ENCODE measurements at regions not wholly inside any gene's neighbourhood (a gene's known extent, or its start where the extent isn't known, plus 50 kb on each side); places are given as distances from the start of the nearest gene placed in this dataset.

DNA sequence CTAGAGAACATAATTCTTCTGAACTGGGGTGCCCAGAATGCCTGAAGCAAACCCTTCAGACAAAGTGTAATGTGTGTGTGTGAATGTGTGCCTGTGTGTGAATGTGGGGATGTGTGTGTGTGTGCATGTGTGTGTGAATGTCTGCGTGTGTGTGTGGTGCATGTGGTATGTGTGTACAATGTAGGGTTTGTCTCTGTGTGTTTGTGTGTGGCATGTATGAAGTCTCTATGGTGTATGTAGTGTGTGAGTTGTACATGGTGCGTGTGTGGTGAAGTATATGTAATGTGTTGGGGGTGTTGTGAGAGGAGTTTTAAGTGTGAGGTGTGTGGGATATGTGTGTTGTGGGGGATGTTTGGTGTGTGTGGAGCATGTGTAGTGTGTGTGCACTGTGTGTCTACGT lies 129.3 kb upstream of the SOX11 start:
- H3K9me3 Mint-ChIP-seq, result peaks cover 6% of the 10 kb centered on the region
- no peaks in the 10 kb centered on the region for H3K36me3 Mint-ChIP-seq (ENCODE audit: low read depth)
- no peak overlapping the region for H3K27ac Mint-ChIP-seq
- no peaks in the 10 kb centered on the region for H3K27me3 Mint-ChIP-seq
- no peaks in the 10 kb centered on the region for H3K4me1 Mint-ChIP-seq (ENCODE audit: low read depth)
- no peak overlapping the region for H3K4me3 Mint-ChIP-seq

DNA sequence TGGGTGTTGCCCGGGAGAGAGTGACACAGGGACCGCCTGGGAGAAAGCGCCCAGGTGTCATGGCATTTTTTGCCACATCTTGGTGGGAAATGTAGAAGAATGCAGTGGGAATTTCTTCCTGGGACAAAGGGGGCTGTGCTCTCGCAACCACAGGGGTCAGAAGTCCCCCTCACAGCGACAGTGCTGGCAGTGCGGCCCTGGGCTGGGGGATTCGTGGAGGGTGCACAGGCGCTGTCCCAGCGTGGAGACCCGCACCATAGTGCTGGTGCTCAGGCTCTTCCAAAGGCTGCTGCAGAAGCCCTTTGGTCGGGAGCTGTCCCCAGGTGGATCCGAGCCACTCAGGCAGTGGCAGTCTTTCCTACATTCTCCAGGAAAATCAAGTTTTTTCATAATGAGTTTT lies 128.8 kb upstream of the SOX11 start:
- no peaks in the 10 kb centered on the region for H3K27me3 Mint-ChIP-seq
- no peaks in the 10 kb centered on the region for H3K36me3 Mint-ChIP-seq (ENCODE audit: low read depth)
- peaks cover 6% of the 10 kb centered on the region for H3K9me3 Mint-ChIP-seq
- H3K27ac Mint-ChIP-seq, result no peak overlapping the region
- H3K4me3 Mint-ChIP-seq, result no peak overlapping the region
- H3K4me1 Mint-ChIP-seq (ENCODE audit: low read depth), result no peaks in the 10 kb centered on the region

GRCh38 chr2:5569256-5569655 lies 122.9 kb upstream of the SOX11 start:
- Mint-ChIP-seq H3K27ac (no peak overlapping the region), H3K36me3 (ENCODE audit: low read depth) (no peaks in the 10 kb centered on the region), H3K27me3 (no peaks in the 10 kb centered on the region), H3K4me3 (no peak overlapping the region), H3K9me3 (peaks cover 12% of the 10 kb centered on the region), H3K4me1 (ENCODE audit: low read depth) (no peaks in the 10 kb centered on the region)

DNA sequence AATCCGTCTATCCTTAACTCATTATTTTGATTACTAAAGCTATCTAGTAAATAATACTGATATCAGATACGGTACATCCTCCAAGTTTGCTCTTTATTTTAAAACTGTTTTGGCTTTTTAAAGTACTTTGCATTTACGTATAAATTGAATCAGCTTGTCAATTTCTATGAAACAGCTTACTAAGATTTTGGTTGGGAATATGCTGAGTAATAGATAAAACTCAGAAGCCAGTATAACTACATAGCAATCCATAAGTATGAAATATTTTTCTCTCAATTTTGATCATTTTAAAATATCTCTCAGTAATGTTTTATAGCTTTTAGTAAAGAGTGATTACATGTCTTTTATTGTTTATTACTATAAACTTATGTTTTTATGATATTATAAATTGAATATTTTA lies 116.2 kb upstream of the SOX11 start:
- no peak overlapping the region for H3K4me3 Mint-ChIP-seq
- H3K27ac Mint-ChIP-seq, result no peak overlapping the region
- H3K27me3 Mint-ChIP-seq, result no peaks in the 10 kb centered on the region
- no peaks in the 10 kb centered on the region for H3K4me1 Mint-ChIP-seq (ENCODE audit: low read depth)
- H3K36me3 Mint-ChIP-seq (ENCODE audit: low read depth), result no peaks in the 10 kb centered on the region
- H3K9me3 Mint-ChIP-seq, result peaks cover 18% of the 10 kb centered on the region

DNA sequence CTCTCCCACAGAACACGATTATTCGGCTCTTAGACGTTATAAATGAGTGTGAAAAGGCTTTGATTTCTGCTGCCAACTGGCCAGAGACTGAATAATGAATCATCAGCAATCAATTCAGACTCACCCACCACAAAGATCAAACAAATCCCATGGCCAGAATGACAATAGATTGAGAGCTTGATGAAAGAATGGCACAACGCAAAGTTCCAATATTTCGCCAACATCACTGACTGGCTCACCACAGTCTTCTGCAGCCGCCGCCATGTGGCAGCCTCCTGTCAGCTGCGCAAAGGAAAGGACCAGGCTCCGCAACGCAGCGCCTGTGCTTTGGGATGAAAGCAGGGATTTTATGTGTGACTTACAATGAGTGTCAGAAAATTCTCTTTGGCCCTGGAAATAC lies 104.4 kb upstream of the SOX11 start:
- Mint-ChIP-seq H3K36me3 (ENCODE audit: low read depth) (no peaks in the 10 kb centered on the region), H3K27ac (no peak overlapping the region), H3K27me3 (no peaks in the 10 kb centered on the region), H3K4me3 (no peak overlapping the region), H3K9me3 (peaks cover 5% of the 10 kb centered on the region), H3K4me1 (ENCODE audit: low read depth) (no peaks in the 10 kb centered on the region)

DNA sequence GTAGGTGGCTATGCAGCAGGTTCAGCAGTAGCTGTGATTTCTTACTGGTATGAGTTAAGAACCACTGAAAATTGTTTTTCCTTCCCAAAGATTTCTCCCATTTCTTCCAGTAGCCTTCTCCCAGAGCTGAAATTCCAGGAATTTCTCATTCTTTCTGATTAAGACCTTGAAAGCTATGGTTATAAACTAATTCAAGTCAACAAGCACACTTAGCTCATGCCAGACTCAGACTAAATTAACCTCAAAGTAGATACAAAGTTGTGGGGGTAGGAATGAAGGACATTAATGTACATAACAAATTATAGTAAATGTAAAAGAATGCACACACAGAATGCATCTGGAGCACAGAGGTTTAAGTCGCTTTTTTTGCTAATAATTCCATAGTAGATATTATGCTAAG lies 103.6 kb upstream of the SOX11 start:
- no peak overlapping the region for H3K27ac Mint-ChIP-seq
- no peaks in the 10 kb centered on the region for H3K4me1 Mint-ChIP-seq (ENCODE audit: low read depth)
- H3K27me3 Mint-ChIP-seq, result no peaks in the 10 kb centered on the region

GRCh38 chr2:5589183-5589582 lies 103.0 kb upstream of the SOX11 start:
- Mint-ChIP-seq H3K36me3 (ENCODE audit: low read depth) (no peaks in the 10 kb centered on the region), H3K4me3 (no peak overlapping the region), H3K4me1 (ENCODE audit: low read depth) (no peaks in the 10 kb centered on the region), H3K9me3 (peaks cover 7% of the 10 kb centered on the region), H3K27ac (no peak overlapping the region), H3K27me3 (no peaks in the 10 kb centered on the region)

More for the DNA sequence above, 103.6 kb upstream of the SOX11 start:
- Mint-ChIP-seq H3K4me3 (no peak overlapping the region), H3K36me3 (ENCODE audit: low read depth) (no peaks in the 10 kb centered on the region), H3K9me3 (peaks cover 5% of the 10 kb centered on the region)

- Mint-ChIP-seq H3K4me1 (ENCODE audit: low read depth) (no peaks in the 10 kb centered on the region), H3K9me3 (peaks cover 10% of the 10 kb centered on the region), H3K36me3 (ENCODE audit: low read depth) (no peaks in the 10 kb centered on the region)
Observed at GRCh38 chr2:5590886-5591285, 101.3 kb upstream of the SOX11 start.

DNA sequence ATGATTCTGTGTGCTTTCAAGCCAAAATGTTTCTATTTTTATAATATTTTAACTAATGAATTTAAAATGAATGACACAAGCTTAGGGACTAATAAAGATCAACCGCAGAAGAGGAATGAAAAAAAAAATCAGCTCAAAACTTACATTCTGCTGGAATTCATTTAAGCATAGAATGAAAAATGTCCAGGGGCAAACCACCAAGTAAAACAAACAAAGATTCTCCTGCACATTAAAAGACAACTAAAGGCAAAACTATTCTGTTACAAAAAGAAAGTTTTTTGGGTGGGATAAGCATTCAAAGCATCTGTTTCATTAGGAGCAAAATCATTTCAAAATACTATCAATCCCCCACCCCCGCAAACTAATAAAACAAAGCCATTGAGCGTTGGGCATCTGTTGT lies 99.3 kb upstream of the SOX11 start:
- Mint-ChIP-seq H3K27ac (no peak overlapping the region), H3K27me3 (no peaks in the 10 kb centered on the region), H3K36me3 (ENCODE audit: low read depth) (no peaks in the 10 kb centered on the region), H3K4me1 (ENCODE audit: low read depth) (no peaks in the 10 kb centered on the region), H3K4me3 (no peak overlapping the region), H3K9me3 (peaks cover 5% of the 10 kb centered on the region)

More at GRCh38 chr2:5590886-5591285, 101.3 kb upstream of the SOX11 start:
- Mint-ChIP-seq H3K27me3 (no peaks in the 10 kb centered on the region), H3K4me3 (no peak overlapping the region), H3K27ac (no peak overlapping the region)

- no peaks in the 10 kb centered on the region for H3K4me1 Mint-ChIP-seq (ENCODE audit: low read depth)
- no peak overlapping the region for H3K4me3 Mint-ChIP-seq
- no peaks in the 10 kb centered on the region for H3K36me3 Mint-ChIP-seq (ENCODE audit: low read depth)
- H3K27me3 Mint-ChIP-seq, result no peaks in the 10 kb centered on the region
- no peak overlapping the region for H3K27ac Mint-ChIP-seq
- H3K9me3 Mint-ChIP-seq, result peaks cover 5% of the 10 kb centered on the region
Observed at GRCh38 chr2:5594249-5594695, 97.9 kb upstream of the SOX11 start.

DNA sequence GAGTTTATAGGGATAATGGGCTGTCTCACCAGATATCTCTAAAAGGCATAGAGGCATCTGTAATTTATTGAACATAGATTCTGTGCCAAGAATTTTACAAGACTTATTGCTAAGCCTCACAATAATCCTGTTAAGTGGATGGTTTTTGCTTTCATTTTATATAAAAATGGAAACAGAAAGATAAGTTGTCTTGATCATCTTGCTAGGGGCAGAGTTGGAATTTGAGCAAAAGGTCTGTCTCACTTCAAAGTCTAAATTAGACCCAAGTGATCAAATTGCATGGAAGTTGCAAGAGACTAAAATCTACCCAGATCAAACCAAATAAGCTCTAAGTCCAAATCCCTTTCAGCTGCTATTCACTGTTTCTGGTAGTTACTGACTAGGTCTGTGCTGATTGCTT lies 95.3 kb upstream of the SOX11 start:
- peaks cover 6% of the 10 kb centered on the region for H3K9me3 Mint-ChIP-seq
- no peaks in the 10 kb centered on the region for H3K27me3 Mint-ChIP-seq
- no peaks in the 10 kb centered on the region for H3K4me1 Mint-ChIP-seq (ENCODE audit: low read depth)
- no peaks in the 10 kb centered on the region for H3K36me3 Mint-ChIP-seq (ENCODE audit: low read depth)
- H3K27ac Mint-ChIP-seq, result no peak overlapping the region
- no peak overlapping the region for H3K4me3 Mint-ChIP-seq

- Mint-ChIP-seq H3K36me3 (ENCODE audit: low read depth) (no peaks in the 10 kb centered on the region), H3K27me3 (no peaks in the 10 kb centered on the region), H3K9me3 (peaks cover 10% of the 10 kb centered on the region), H3K4me1 (ENCODE audit: low read depth) (no peaks in the 10 kb centered on the region), H3K4me3 (no peak overlapping the region), H3K27ac (no peak overlapping the region)
Observed at GRCh38 chr2:5598156-5598555, 94.0 kb upstream of the SOX11 start.

GRCh38 chr2:5609201-5609600 lies 83.0 kb upstream of the SOX11 start:
- H3K27ac Mint-ChIP-seq, result no peak overlapping the region
- no peaks in the 10 kb centered on the region for H3K4me1 Mint-ChIP-seq (ENCODE audit: low read depth)
- H3K9me3 Mint-ChIP-seq, result peaks cover 14% of the 10 kb centered on the region
- H3K27me3 Mint-ChIP-seq, result no peaks in the 10 kb centered on the region
- no peak overlapping the region for H3K4me3 Mint-ChIP-seq
- H3K36me3 Mint-ChIP-seq (ENCODE audit: low read depth), result no peaks in the 10 kb centered on the region

DNA sequence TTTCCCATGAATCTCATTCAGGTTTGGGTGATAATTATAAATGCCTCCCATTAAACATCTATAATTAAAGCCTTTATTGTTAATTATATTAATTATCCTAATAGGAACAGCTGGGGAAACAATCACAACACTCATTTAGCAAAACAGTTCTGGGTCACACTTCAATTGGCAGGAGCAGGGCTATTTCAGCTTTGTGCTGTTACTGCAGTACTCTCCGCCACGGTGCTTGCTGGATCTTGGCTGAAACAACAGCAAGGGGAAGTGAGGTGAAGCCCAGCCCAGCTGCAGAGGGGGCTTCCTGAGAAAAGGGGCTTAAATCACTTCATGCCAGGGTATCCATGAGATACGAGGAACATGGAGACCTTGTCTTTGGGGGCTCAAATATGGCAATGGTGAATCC lies 79.5 kb upstream of the SOX11 start:
- Mint-ChIP-seq H3K4me3 (no peak overlapping the region), H3K27ac (no peak overlapping the region), H3K4me1 (ENCODE audit: low read depth) (no peaks in the 10 kb centered on the region), H3K36me3 (ENCODE audit: low read depth) (no peaks in the 10 kb centered on the region), H3K27me3 (no peaks in the 10 kb centered on the region), H3K9me3 (peaks cover 14% of the 10 kb centered on the region)

DNA sequence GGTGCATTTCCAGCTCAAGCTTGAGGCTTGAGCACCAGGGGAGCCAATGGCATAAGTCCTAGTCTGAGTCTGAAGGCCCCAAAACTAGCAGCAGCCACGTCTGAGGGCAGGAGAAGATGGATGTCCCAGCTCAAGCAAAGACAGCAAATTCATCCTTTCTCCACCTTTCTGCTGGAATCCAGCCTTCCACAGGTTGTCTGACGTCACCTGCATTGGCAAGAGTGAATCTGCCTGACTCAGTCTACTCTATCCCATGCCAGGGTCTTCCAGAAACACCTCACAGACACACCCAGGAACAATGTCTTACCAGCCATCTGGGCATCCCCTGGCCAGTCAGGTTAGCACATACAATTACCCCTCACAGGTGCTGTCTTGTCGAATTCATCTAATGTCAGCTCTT lies 76.2 kb upstream of the SOX11 start:
- Mint-ChIP-seq H3K36me3 (ENCODE audit: low read depth) (no peaks in the 10 kb centered on the region), H3K27me3 (no peaks in the 10 kb centered on the region), H3K4me3 (no peak overlapping the region), H3K4me1 (ENCODE audit: low read depth) (no peaks in the 10 kb centered on the region), H3K27ac (no peak overlapping the region), H3K9me3 (peaks cover 11% of the 10 kb centered on the region)

GRCh38 chr2:5617358-5617757 lies 74.8 kb upstream of the SOX11 start:
- Mint-ChIP-seq H3K4me3 (no peak overlapping the region), H3K27ac (no peak overlapping the region), H3K27me3 (no peaks in the 10 kb centered on the region), H3K36me3 (ENCODE audit: low read depth) (no peaks in the 10 kb centered on the region), H3K4me1 (ENCODE audit: low read depth) (no peaks in the 10 kb centered on the region), H3K9me3 (peaks cover 7% of the 10 kb centered on the region)

GRCh38 chr2:5617796-5618195 lies 74.4 kb upstream of the SOX11 start:
- Mint-ChIP-seq H3K4me3 (no peak overlapping the region), H3K36me3 (ENCODE audit: low read depth) (no peaks in the 10 kb centered on the region), H3K27me3 (no peaks in the 10 kb centered on the region), H3K4me1 (ENCODE audit: low read depth) (no peaks in the 10 kb centered on the region), H3K9me3 (peaks cover 7% of the 10 kb centered on the region), H3K27ac (no peak overlapping the region)

Measured in stimulated activated naive CD8-positive, alpha-beta T cell treated with anti-CD3 and anti-CD28 coated beads, Interleukin-15, Interleukin-2, amounts not matched to agents 100 ng/mL and 50 ng/mL, for 24 hours (primary cell).